D341Med (cell line): ENCODE measurements at regions not wholly inside any gene's neighbourhood (a gene's known extent, or its start where the extent isn't known, plus 50 kb on each side); places are given as distances from the start of the nearest gene placed in this dataset.

Experiments used
- DNase-seq: peaks from one replicate; pipeline ENCODE4 v3.0.0; 2012; ENCODE audit warnings: low spot score

DNA sequence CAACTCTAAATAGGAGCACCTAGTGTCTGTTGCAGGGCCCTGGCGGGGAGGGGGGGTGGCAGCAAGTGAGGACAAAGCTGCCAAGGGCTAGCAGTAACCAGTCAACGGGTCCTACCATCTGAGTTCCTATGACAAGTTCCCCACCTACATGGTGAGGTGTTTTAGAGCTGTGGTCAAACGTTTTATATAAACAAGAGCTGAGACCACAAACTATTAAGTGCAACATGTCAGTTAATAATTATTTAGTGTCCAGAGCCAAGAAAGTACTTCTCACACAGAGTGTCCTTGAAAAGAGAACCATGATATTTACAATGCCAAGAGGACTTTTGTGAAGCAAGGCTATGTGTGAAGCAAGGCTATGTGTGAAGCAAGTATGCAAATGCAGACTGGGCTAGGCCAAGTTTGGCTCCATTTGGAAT lies 434.7 kb downstream of the TNS3 start:
- DNase-seq: no peak

DNA sequence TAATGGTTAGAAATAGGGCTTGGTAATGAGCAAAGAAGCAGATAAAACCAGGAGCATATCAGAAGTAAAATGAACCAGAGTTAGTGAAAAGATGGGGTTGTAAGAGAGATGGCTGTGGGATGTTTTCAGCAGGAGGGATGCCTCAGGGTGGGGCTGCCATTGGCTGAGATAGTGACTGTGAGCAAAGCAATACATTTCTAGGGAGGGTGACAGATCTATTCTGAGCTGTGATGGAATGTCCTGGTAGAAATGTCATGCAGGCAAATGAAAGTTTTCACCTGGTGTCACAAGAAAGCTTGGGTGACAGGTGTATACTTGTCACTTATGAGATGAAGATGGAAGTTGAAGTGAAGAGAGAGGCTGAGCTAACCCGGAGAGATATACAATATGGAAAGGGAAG lies 435.9 kb downstream of the TNS3 start:
- no peak for DNase-seq

DNA sequence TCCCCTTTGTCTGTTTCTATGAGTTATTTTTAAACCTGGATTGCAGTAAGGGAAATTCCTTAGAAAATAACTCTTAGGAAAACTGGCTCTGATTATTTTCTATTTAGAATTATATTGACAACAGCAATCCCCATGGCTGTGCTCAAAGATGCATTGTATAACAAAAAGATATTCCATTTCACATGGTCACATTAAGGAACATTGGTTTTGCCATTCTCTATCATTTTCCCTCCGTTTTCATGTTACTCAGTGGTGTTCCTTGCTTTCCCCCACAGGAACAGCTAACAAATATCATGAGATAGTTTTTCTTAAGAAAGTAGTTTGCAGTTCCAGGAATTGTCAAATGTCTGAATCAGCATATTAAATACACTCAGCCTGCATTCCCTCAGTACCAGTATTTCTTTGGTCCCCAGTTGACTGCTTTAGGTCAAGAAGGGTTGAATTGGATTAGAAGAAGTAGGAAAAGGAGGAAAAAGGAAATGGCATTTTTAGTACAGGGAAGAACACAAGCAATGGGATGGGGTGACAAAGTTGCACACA lies 436.7 kb downstream of the TNS3 start:
- DNase-seq: no peak

DNA sequence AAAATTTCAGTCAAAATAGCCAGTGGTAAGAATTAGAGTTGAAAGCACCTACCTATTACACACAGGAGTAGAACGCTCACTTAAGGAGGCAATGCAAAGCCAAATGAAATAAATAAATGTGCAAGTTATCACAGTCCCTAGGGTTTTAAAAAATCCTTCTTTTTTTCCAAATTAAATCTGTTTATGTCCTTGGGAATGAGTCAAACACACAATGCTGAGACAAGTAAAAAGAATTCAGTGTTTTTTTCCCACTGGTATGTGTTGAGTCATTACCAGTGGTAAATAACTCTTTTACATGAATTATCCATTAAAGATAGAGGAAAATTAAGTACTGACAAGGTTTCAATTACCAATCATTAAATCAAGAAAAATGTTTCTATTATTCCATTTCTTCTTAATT lies 438.6 kb downstream of the TNS3 start:
- DNase-seq: no peak

DNA sequence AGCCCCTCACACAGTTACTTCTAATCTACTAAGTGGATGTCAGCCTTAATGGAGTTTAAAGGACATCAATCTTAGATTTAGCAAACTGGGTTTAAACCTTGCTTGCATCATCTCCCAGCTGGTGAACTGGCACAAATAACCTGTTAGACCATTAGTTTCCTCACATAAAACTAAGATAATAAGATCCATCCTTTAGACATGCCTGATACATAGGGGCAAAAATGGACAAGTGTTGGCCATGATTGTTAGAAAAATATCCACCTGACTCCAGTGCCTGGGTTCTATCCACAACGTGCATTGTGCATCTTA lies 439.1 kb downstream of the TNS3 start:
- DNase-seq: no peak

DNA sequence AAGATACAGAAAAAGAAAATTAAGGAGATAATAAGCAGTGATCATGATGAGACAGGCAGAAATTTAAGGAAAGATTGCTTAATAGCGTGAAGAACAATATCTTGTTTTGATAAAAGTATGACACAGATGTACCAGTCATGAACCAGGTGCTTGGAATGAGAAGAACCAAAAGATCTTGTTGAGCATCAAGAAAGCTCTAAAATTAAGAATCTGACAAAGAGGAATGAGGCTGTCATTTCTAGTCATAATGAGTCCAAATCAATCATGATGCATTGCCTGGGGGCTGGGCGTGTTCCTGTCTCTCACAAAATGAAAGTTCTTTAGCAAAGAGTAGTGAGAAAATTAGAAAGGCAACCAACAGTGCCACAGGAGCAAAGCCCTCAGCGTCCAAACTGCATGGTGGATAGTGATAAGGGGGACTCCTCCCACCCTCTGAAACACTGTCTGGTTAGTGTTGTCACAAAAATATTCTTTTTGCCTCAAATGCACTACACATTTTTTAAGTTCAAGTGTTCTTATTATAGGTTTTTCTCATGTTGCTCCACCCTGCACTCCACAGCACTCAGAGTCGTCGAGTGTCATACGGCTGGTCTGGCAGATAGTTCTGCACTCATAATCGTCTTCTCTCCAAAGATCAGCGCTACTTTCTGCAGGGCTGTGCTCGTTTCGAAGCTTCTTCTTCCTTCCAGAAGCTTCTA lies 439.6 kb downstream of the TNS3 start:
- DNase-seq: no peak

DNA sequence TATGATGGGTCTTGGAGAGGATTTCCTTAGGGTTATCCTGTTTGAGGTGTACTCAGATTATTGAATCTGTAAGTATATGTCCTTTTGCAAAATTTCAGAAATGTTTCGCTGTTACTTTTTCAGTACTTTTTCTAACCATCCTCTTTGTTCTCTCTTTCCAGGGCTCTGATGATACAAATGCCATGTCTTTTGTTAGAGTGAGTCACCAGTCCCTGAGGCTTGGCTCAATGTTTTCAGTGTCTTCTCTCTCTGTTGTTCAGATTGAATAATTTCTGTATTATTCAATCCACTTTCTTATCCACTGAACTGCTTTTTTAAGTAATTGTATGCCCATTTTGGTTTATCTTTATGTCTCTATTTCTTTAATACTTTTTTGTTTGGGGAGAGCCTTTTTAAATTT lies 449.4 kb downstream of the TNS3 start:
- DNase-seq: no peak

DNA sequence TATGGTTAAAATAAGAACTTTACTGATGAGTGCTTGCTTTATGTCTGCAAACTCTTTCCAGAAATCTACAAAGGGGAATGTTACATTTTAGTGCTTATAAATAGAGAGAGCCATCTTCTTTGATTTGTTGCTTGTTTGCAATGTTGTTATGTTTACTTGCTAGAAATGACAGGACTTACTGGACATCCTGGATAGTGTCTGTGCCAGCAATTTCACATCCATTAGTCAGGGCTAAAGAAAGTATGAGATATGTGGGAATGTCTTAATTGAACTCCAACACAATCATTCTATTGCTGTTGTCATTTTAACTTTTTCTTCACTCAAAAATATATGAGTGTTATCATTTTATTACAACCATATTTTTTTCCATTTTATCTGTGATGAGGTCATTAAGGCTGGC lies 453.2 kb downstream of the TNS3 start:
- no peak for DNase-seq

DNA sequence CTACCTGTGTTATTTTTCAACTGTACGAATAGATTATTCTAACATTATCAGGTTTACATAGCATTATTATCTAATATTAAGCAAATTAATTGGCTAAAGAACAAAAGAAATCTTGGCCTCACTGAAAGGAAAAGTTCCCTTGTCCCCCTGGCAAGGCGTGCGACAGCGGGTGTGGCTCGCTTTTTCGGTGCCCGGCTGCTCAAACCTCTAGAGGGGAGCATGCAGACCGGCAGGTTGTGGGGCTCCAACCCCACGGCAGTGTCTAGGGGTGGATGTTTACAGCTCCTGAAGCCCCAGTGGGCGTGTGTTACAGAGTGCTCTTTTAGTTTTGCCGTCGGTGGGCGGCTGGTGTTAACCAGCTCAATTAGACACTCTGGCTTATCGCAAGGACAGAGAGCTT lies 456.4 kb downstream of the TNS3 start:
- DNase-seq: no peak

DNA sequence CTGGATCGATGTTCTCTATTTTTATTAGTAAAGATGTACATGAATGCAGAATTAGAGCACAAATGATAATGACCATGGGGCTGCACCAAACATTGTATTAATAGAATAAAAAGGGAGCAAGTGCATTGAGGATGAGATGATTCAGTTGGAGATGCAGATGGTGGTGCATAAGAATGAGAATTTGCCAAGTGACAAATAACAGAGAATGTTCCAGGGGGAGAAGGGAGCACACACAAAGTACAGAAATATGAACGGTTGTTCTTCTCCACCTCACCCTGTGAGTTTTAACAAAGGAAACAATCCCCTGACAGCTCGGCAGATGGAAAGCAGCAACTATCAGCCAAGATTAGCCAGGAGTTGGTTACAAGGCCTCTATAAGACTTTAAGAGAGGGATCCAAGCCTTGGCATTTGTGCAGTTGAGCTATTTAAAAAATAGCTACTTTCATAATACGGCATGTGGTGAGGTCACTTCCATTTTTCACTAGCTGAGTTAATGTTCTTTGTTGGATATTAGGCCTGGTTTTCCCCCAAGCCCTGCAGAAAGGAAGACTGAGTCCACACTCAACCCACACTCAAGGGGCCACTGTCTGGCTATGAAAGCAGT lies 462.5 kb downstream of the TNS3 start:
- DNase-seq: no peak

DNA sequence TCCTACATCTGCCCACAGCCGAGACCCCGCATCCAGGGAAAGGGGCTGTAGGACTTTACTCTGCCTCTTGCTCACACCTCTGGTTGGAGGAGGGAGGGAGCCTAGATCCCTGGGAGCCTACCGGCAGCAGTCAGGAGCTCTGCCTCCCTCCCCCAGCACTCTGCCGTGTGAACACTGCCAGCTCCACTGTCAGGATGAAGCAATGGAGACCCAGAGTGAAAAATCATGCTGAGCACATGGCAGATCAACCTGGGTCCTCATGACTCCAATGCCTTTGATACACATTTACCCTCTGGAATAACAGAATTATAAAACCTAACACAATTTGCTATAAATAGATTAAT lies 477.7 kb downstream of the TNS3 start:
- no peak for DNase-seq

DNA sequence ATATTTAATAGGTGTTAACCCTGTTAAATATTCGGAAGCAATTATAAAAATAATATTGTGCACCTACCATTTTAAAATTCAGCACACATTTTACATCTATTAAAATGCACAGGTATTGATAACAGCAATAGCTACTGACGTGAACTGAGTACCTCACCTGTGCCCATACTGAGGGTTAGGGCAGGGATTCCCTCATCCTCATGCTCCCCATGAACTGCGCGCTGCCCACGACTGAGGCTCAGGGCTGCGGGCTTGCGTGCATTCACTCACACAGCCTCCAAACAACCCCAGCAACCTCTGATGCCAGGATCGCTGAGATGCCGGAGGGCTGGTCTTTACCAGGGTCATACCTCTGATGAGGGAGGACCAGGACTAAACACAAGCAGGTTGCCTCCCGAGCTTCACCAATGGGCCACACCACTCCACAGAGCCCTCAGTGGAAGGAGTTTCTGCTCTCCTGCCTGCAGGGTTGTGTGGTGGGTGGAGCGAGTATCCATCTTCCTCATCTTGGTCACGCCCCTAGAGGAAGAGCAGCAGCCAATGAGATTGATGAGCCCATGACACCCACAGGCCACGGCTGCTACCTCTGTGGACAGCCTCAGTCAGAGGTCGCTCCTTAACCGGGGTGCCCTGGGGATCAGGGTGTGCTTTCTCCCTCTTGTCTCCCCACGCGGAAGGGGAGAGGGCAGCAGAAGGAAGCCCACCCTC lies 478.3 kb downstream of the TNS3 start:
- no peak for DNase-seq

DNA sequence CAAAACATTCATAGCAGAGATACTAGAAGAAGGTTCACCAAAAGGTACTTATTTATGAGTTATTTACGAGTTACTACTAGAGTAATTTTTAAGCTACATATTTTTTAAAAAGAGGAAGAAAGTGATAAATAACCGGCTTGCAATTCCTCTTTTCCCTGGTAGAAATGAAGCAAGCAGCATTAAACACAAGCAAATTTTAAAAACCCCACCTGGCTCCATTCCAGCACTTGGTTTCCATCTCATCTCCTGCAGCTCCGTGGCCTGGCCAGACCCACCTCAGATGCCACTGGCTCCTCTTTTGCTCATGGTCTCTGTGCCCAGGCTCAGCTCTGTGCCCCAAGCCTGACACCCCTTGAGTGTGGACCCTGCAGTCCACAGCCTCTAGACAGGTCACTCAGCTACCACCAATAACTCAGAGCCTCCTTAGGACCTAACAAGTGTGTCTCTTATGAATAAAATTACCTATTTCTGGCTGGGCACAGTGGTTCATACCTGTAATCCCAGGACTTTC lies 479.5 kb downstream of the TNS3 start:
- no peak for DNase-seq

DNA sequence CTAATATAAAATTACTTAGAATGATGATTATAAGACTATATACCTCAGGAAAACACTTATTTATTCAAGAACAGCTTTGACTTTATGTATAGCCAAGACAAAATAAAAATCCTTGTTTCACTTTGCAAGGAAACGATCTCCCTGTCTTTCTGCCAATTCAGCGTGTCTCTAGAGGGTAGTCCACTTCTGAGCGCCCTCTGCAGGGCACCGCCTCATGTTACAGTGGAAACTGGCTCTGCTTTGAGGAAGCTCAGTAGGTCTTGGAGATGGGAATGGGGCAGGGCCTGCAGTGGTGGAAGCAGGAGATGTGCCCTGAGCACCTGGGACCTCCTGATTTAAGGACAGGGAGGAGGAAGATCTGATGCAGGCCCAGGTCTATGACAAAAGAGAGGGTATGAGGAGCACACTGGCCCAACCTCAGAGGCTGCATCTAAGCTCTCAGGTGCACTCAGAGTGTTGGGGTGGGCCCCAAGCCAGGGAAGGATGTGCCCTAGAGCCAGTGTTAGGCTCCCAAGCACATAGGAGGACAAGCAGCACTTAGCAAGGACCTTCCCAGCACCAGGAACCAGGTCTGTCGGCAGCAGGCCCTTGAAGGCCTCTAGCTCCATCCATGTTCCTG lies 481.0 kb downstream of the TNS3 start:
- no peak for DNase-seq

DNA sequence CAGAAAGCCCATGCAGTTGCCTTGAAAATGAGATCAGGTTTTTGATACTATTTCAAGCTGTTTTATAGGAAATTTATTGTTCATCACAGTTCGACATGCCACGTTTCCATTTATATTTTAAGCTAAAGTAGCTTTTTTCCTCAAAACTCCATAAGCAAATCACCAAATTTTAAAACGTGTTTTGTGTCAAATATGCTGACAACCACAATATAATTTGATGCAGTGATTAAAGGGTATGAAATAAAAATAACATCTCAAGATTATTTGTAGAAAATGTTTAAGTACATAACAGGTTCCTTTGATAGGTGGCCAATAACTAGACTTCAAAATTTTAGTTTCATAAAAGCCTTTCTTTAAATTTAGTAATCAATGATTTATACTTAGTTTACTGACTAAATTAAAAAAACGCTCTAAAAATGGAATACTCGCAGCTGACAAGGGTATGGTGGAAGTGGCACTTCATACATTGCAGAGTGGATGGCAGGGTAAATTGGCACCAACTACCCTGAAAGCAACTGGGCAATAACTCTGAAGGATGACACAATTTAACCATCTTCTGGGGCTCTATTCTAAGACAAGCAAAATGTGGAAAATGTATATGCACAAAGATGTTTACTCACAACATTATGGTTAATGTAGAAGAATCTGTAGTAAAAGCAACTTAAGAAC lies 481.6 kb downstream of the TNS3 start:
- DNase-seq: no peak

DNA sequence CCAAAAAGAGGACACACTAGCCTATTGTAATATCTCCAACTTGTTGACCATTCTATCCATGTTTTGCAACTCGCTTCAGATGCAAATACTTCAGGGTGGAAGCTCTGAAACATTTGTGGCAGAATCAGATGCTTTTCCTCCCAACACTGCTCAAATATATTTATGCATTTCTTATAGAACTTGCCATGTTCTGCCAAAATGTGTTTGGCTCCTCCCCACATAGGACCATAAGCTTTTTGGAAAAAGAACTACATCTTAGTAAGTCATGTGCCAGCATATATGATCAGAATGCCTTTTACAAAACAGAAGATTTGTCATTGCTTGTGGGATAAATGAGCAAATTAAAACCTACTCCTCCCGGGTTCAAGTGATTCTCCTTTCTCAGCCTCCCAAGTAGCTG lies 484.5 kb downstream of the TNS3 start:
- no peak for DNase-seq

DNA sequence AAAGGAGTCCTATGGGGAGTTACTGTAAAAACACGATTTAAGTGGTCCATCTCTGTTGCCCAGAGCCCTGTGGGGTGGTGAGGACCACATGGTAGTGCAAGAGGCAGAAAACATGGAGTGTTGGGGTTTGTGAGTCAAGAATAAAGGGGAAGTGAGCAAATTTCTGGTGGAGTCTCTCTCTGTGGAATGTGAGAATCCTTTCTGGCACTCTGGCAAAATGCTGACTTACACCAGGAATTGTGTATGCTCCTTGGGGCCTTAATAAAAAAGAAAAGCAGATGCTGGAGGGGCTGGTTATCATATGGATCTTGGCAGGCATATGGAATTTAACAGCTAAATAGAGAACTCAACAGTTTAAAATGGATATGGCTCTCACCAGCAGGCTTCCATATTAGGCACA lies 486.0 kb downstream of the TNS3 start:
- DNase-seq: no peak

DNA sequence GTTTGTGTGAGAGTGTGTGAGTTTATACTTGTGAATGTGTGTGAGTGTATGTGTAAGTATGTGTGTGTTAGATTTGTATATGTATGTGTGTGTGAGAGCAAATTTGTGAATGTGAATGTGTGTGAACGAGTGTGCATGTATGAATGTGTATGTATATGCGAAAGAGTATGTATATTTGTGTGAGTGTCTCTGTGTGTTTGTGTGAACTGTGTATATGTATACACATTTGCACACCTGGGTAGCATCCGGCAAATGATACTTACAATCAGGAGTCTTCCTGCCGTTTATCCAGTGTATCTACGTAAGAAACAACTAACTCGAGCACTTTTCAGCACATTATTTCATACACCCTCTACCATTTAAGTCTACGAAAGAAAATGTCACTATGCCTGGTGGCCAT lies 487.4 kb downstream of the TNS3 start:
- no peak for DNase-seq

DNA sequence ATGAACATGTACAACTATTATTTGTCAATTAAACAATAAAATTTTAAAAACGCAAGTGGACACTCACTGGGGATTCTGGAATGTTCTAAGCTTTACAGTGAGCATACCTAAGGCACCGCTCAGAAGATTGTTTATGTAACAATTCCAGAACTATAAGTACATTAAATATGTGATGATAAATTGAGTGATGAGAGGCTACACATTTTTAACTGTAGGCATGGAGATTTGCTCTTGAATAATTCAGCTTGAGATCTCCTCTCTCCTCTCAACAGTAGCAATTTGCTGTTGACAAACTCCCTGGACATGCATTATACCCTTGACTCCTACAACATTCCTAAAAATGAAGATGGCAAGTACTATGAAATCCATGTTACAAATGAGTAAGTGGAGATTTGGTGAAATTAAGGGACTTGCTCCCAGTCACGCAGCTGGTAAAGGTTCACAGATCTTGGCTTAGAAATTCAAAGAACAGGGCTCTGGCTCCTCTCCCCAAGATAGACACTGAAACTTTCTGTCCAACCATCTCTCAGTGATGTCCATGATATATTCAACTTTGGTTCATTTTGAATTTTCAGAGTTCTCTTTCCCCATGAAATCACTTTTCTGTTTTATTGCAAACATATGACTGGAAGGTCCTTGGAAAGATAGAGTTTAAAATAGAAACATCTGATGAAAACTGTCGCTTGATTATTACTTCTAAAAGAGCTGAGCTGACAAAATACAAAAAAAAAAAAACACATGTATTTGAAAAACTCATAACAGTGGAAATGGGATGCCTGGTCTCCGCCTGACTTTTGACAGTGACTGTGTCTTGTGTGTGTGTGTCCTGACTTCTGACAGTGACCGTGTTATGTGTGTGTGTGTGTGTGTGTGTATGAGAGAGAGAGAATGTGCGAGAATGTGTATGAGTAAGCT lies 488.3 kb downstream of the TNS3 start:
- DNase-seq: no peak

DNA sequence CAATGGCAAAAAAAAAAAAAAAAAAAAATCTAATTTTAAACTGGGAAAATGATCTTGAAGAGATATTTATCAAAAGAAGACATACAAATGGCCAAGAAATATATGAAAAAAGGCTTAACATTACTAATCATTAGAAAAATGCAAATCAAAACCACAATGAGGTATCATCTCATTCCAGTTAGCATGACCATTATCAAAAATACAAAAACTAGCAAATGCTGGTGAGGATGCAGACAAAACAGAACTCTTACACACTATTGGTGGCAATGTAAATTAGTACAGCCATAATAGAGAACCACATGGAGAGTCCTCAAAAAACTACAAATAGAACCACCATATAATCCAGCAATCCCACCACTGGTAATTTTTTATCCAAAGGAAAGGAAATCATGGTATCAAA lies 489.6 kb downstream of the TNS3 start:
- no peak for DNase-seq

DNA sequence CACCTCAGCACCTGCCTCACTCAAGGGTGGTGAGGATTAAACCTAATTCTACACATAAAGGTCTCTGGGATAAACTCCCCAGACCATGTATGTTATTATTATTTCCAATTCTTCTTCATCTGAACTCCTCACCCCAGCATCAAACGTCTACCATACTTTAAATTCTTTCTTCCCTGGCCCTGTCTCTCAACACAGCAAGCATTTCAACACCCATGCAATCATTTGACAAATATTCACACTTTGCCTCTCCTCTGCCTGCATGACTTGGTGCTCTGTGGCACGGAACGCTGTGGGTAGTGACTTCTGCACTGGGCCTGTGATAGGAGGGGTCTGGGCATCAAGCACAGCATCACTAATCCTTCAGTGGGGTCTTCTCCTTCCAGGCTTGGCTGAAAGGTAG lies 490.8 kb downstream of the TNS3 start:
- DNase-seq: no peak
